Stimulated activated CD8-positive, alpha-beta memory T cell treated with anti-CD3 and anti-CD28 coated beads, Interleukin-4, amount 100 ng/mL, for 48 hours (primary cell): ENCODE measurements at regions not wholly inside any gene's neighbourhood (a gene's known extent, or its start where the extent isn't known, plus 50 kb on each side); places are given as distances from the start of the nearest gene placed in this dataset.
"Not testable (repeated sequence)": the region's sequence is repeated elsewhere in the genome, so short reads cannot be mapped to it uniquely, and the experiment has no call there.

Experiments used
- DNase-seq: peaks from one replicate; pipeline ENCODE4 v3.0.0-alpha.2; 2020

DNA sequence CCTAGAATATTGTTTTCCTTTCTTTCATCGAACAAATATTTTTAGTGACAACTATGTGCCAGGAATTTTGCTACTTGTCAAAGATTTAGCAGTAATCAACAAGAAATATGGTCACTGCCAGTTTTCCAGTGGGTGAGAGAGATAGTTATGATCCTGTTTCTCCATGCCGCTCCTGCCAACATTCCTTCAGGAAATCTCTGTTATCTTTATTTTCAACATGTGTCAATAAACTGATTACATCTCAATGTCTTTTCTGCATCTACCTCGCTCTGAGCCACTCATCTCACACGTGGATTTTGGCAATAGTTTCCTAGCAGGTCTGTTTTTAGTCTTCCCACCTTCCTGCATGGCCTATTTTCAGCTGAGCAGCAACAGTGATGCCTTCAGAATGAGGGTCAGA, 650.0 kb upstream of the STXBP6 start:
- no peak for DNase-seq

DNA sequence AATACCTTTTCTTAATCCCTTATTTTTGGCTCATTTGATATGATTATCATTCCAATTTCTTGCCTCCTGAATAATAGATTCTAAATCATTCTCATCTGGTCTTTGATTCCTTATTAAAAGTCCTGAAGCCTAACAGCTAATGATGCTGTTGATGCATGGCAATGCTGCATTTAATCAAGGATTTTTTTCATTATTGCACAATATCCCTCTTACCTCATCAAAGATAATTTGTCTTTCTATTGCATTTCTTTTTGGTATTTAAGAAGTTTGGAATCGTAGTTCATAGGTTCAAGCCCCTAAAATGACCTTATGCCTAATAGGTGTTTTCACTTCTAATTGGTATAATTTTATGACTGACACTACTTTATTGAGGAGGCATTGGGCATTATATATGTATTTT, 648.2 kb upstream of the STXBP6 start:
- no peak for DNase-seq

DNA sequence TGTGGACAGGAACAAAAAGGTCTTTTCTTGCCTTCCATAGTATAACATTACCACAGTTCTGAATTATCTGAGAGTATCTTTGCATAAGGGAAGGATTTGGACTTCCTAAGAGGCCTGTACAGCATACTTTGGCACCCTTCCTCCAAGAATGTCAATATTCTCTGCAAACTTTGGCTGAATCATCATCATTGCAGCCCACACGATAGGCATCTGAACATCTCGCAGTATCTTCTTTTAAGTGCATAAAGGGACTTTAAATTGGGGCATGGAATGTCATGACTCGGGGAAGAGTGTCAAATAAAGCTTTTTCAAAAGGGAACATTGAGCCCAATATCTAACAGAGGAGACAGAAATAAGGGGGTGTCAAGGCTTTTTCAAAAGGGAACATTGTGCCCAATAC, 646.2 kb upstream of the STXBP6 start:
- no peak for DNase-seq

DNA sequence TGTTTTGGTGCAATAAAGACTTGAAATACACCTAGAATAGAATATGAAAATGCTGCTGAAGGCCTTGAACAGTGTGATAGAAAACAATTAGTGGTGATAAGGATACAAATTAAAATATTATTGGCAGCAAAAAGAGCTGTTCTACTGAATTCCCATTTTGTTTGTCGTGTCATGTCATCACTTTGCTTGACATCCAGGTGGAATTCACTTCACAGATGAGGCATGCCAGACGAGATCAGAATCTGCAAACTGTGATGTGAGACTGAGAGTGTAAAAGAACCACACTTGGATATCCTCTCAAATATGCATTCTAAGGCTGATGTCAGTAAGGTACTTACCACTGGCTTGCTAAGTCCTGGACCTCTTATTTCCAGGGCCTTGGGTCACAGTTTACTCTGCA, 635.1 kb upstream of the STXBP6 start:
- no peak for DNase-seq

DNA sequence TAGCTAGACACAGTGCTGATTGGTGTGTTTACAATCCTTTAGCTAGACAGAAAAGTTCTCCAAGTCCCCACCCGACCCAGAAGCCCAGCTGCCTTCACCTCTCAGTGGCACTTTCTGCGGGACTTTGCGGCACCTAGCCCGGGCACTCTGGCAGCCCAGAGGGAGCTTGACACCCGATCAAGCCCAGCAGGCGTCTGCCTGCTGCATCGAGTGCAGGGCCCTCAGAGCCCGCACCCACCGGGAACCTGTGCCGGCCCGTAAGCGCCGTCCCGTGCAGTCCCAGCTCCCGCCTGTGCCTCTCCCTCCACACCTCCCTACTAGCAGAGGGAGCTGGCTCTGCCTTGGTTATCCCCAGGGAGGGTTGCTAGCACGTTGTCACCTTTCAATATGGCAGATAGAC, 631.0 kb upstream of the STXBP6 start:
- DNase-seq = no peak

DNA sequence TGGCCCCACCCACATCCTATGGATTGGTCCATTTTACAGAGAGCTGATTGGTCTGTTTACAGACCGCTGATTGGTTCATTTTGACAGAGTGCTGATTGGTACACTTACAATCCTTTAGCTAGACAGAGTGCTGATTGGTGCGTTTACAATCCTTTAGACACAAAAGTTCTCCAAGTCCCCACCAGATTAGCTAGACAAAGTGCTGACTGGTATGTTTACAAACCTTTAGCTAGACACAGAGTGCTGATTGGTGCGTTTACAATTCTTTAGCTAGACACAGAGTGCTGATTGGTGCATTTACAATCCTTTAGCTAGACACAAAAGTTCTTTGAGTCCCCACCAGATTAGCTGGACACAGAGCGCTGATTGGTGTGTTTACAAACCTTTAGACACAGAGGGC, 630.6 kb upstream of the STXBP6 start:
- not testable (repeated sequence) for DNase-seq

DNA sequence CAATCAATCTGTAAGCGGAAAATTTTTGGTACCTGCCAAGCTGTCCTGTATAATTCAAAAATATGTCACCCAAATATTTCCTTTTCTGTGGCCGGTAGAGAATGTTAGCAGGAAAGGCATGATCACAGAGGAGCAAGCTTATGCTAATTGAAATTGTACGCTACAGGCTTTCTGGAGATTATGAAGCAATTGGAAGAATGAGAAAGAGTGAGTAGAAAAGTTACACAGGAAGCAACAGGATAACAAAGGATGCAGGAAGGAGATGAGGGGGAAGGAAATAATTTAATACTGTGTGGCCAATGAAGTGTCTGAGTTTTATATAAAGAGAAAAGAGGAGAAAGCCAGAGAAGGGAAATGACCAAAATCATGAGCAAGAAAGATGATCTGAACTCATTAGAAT, 627.2 kb upstream of the STXBP6 start:
- DNase-seq = no peak

DNA sequence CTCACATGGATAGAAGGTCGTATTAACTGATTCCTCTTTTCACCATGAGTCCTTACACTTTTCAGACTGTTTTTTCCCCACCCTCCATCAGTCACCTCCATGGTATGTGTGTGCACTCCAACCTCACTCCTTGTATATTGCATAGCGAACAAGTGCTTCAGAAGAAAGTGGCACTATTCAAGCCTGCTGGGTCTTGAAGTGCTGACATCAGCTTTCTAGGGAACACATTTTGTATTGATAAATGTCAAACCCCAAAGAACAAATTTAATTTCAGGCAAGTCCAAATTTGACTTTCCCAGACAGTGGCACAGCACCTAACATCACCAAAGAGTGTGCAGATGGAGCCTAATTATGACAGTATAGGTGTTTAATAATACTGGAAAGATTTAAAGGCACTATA, 617.4 kb upstream of the STXBP6 start:
- DNase-seq = no peak

DNA sequence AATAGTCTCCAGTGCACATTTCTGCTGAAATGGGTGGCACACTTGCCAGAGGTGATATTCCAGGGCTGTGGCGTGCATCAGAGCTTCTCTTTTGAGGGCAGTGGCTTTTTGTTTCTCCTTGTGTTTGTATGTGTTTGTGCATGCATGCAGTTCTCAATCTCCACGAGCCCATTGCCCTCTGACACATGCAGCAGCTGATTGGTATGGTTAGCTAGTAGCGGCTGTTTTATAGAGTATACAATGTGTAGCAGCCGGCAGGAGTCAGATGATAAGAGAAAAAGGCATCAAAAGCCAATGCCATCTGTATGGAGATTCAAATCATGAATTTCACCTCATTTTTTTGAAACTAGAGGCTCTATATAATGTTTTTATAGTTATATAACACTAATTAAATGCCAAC, 616.9 kb upstream of the STXBP6 start:
- no peak for DNase-seq

DNA sequence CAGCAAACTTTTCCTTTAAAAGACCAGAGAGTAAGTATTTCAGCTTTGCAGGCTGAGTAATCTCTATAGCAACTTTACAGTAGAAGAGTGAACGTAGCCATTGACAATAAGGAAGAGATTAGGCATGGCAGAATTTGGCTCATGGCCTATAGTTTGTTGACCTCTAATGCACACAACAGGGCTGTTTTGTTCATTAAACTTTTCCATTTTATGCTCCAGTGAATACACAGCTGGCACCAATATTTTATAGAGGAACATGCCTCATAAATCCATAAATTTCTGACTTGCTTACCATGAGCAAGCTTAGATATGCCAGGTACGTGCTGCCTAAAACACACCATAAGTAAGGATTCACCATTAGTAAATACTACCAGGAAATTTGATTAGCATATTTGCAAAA, 609.0 kb upstream of the STXBP6 start:
- no peak for DNase-seq

DNA sequence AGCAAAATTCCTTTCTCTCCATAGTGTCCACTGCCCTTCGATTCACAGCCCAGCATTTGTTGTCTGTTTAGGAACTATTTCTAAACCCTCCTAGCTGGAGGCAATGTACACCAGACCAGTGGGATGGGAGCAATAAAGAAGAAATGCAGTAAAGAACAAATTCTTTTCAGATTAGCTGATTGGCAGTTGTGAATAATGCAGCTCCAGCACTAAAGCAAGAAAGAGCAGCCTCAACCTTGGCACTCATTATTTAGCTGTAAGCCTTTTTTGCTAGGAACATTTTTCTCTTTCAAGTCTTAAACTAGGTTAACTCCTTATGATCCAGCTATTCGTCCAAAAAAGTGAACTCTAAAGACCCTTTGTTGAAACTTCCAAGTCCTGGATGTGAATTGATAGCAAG, 580.5 kb upstream of the STXBP6 start:
- DNase-seq = no peak

DNA sequence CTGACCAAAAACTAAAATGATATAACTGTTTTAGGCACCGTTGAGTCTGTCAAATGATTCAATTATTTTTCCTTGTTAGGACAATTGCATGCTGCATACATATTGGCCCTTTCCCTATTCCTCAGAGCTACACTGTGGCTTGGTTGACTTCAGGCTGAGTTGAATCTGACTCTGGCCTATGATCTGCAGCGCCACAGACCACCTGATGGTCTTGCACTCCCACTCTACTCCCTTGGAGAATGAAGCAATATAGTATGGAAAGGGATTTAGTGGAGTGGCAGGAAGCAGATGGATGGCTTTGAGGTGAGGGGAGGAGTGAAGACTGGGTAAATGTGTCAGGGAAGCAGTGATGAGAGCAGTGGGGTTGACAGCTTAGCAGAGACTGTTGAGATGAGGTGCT, 579.0 kb upstream of the STXBP6 start:
- DNase-seq = no peak

DNA sequence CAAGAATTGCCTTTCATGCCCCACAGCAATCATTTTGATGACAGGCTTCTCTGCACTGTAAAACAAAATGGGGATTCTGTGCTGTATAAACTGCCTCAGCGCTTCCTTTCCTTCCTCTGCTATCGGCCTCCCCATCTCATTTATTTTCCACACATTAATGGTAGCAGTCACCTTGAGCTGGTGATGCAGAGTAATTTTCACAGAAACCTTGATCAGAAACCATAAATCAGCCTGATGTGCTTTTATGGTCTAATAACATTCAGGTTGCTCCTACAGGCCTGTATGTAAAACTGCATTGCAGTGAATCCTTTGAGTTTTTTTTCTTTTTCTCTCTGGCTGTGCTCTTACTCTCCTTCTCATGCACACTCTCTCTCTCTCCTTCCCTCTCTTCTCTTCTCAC, 578.4 kb upstream of the STXBP6 start:
- DNase-seq = no peak

DNA sequence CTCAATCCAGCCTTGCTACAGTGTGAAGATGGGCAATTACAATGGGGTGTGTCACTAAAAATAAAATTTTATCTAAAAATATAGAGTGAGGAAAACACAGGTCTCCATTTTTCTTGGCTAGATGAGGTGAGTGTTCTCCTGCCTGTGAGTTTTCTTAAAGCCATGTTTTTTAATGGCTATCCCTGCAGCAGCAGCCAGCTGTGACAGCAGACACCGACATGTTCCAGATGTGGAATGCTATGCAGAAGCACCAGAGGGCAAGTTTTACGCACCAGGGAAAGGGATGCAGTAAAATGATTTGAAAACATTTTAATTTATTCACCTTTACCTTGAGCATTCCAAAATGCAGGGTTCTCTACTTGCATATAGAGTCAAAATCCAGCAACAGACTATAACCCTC, 577.0 kb upstream of the STXBP6 start:
- DNase-seq = no peak

DNA sequence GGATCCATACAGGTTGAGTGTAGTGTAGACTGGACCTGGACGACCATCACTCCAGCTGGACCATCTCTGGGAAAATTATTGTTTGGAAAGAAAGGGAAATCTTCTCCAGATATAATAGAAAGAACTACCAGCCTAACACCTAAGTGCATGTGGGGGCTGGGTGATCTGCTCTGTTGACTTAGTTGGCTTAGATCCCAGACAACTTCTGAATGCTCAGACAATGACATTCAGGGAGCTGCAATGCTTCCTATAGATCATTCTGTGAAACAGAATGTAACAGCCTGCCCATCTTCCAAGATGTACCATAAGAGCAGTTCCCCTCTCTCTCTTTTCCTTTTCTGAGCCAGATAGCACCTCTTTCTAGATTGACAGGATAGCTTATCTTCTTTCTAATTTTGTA, 572.8 kb upstream of the STXBP6 start:
- DNase-seq = no peak

DNA sequence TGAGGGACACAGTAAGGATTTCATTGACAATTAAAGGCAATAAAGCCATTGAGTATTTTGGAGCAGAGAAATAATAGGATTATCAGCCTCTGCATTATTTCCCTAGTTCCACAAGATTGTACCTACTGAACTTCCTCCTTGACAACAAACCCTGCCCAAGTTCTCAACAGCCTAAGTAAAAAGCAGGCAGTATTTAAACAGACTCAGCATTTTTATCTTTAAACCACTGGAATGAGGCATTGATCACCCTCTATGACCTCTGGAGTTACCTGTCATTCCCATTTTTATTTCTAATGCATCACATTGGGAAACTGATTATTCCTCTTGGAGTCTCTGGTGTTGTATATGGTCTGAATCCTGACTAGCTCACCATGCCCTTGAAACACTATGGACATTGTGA, 570.6 kb upstream of the STXBP6 start:
- no peak for DNase-seq

DNA sequence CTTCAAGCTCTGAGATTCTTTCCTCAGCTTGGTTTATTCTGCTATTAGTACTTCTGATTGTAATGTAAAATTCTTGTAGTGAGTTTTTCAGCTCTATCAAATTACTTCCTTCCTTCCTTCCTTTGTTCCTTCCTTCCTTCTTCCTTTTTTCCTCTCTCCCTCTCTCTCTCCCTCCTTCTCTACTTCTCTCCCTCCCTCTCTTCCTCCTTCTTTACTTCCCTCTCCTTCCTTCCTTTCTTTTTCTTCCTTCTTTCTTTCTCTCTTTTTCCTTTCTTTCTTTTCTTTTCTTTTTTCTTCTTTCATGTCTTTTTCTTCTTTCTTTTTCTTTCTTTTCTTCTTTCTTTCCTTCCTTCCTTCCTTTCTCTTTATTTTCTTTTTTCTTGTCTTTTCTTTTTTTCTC, 565.2 kb upstream of the STXBP6 start:
- DNase-seq = no peak

DNA sequence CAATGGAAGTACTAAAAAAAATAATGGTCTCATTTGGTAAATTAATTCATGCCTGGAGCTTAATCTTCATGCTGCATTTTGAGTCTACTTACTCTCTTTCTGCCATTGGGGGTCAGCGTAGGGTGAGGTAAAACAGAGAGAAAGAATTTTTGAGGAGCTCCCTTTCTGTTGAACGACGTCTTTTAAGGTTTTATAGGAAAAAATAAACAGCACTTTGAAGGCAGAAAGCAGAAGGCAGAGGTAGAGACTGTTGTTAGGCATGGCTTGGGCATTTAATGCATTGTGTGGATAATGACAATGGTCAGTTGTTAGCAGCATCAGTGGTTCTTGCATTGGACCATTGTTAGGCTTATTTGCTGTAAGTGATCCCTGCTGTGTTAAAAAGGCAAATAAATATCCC, 557.2 kb upstream of the STXBP6 start:
- no peak for DNase-seq

DNA sequence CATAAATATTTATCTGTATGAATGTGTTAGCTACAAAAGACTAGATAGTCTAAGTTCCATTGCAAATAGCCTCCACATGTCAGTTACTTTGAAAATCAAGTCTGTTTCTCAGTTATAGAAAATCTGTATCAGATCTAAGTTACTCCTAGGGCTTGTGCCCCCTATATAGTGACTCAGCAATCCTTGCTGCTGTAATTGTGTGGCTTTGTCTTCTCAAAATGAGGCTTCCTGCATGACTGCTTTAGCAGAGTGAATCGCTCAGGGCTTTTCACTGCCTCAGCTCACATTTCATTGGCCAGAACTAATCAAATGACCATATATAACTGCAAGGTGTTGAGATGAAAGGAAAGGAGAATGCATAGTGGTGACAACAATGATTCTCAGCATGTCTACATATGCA, 552.2 kb upstream of the STXBP6 start:
- DNase-seq = no peak

DNA sequence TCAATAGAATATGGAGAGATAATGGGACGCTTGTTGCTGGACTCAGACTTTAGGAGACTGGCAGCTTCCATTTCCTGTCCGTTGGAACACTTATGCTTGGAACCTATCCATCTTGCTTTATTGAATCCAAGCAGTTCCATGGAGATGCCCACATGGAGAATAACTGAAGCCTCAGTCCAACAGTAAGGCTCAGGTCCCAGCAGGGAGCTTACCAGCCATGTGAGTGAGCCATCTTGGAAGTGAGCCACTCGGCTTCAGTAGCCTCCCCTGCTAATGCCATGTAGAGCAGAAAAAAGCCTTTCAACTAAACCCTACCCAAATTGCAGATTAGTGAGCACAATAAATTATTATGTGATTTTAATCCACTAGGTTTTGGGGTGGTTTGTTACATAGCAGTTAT, 538.8 kb upstream of the STXBP6 start:
- no peak for DNase-seq

DNA sequence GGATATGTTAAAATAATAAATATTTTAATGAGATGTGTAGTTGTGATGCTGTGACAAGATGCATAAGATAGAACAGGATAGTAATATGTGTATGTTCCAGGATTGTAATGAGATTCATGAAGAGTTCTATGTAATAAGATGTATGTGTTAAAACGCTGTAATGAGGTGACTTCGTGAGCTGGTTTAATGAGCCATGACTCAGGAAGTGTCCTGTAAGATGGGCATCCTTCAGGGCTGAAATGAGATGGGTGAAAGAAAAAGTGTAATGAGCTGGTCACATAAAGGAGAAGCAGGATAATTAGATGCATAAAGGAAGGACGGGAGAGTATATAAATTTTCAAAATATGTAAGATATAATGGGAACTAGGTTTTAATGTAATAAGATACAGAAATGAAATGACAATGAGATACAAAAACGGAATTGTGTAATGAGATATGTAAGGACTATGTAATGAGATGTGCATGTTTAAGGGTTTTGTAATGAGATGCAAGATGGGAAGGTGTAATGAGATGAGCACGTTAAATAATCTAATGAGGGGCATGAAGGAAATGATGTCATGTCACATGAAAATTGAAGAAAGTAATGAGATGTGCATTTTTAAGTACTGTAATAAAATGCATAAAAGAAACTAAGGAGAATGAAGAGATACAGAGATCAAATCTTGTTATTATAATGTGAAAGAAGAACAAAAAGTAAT, 524.8 kb upstream of the STXBP6 start:
- DNase-seq = no peak

DNA sequence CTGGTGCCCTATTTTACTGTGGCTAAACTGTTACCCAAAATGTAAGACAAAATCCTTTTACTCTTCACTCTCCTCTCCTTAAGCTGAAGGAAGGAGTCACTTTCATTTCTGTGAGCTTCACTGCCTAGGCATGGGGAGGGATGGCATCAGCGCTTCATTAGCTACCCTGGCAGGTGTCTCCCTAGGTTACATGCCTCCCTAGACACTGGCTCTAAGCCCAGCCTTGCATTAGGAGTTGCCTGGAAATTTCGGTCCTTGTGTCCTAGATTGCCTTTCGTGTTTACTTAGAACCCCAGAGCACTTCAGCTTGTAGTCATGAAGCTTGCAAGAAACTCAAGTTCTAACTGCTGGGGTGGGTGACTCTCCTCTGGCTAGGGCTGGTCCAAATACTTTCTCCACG, 520.5 kb upstream of the STXBP6 start:
- DNase-seq = no peak

DNA sequence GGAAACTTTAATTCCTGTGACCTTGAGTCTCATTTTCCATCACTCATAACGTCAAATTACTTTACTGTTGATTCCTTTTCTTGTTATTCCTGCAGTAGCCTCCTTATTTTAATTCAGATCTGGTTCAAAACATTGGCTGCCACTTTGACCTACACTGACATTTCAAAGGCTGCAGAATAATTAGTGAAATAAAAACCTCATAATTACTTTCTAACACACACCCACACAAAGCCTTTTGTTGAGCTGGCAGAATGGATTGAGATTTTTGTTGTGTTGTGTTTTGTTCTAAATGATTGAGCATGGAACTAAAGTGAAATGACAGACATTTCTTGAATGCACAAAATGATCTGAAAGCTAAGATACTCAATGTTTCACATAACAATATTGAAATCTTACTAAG, 507.5 kb upstream of the STXBP6 start:
- DNase-seq = no peak

DNA sequence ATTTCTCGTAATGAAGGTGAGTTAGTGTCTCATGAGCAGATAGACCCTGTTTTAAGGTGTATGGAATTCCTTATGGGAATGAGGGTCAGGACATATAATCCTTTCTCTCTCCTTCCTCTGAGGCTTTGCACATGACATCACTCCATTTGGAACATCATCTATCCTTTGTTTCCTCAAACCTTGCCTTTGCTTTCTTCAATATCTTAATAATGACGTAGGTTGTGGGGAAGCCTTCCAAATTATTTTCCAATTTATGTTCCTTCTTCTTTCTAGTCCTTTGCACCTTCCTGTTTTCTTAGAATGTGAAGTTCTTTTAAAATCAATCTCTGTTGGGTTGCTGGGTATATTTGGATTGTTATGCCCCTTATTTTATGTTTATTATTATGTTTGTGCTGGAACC, 502.9 kb upstream of the STXBP6 start:
- DNase-seq = no peak

DNA sequence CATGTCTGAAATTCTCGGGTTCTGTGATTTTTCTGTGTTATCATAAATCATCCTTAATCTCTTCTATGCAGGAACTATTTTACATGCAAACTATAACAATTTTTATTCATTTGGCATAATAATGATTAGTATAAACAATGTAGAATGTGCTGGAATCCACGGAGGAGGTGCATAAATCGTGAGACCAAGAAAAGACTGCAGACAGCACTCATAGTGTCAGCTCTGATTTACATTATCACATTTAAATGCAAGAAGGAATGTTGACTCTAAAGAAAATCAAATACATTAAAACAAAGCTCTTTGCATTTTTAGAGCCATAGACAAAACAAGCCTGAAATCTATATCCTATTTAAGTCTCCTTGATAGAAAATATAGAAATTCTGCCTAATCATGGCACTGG, 501.7 kb upstream of the STXBP6 start:
- DNase-seq = no peak

DNA sequence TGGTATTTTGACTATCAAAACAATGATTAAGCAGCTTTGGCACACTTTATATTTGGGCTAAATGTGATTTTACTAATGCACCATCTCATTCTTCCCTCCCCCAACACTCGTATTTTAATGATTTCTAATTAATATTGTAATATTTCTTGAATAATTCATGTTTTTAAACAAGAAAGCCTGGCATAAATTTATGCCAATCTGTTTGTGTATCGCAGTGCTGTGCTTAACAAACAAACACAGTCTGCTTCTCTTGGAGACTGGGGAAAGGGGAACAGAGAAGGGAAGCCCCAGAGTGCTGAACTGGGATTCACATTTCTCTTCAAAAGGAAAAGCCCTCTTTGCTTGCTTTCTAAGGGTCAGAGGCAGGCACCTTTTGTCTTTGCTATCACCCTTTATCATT, 496.9 kb upstream of the STXBP6 start:
- no peak for DNase-seq
